ENCODE measurements at regions not wholly inside any gene's neighbourhood (a gene's known extent, or its start where the extent isn't known, plus 50 kb on each side); places are given as distances from the start of the nearest gene placed in this dataset.
"Not testable (repeated sequence)": the region's sequence is repeated elsewhere in the genome, so short reads cannot be mapped to it uniquely, and the experiment has no call there.

GRCh38 chr6:1230281-1230680 is 81.6 kb upstream of the FOXQ1 start:
- DNase-seq, result no peak

- no peak for DNase-seq
These were observed 82.1 kb upstream of the FOXQ1 start for GRCh38 chr6:1229808-1230207.

- DNase-seq, result no peak
These were observed 82.6 kb upstream of the FOXQ1 start for GRCh38 chr6:1229301-1229700.

GRCh38 chr6:1228754-1229191 is 83.1 kb upstream of the FOXQ1 start:
- no peak for DNase-seq

- no peak for DNase-seq
These were observed 83.8 kb upstream of the FOXQ1 start for GRCh38 chr6:1227935-1228753.

- DNase-seq, result no peak
These were observed 84.3 kb upstream of the FOXQ1 start for GRCh38 chr6:1227600-1227934.

- no peak for DNase-seq
These were observed 85.4 kb upstream of the FOXQ1 start for GRCh38 chr6:1226277-1227099.

GRCh38 chr6:1224514-1224913 is 87.4 kb upstream of the FOXQ1 start:
- DNase-seq, result no peak

- DNase-seq, result no peak
These were observed 88.9 kb upstream of the FOXQ1 start for GRCh38 chr6:1222728-1223595.

- DNase-seq, result peak in 1 of 2 experiments; percentile 37
These were observed 94.5 kb upstream of the FOXQ1 start for GRCh38 chr6:1217396-1217795.

- DNase-seq, result no peak
These were observed 95.4 kb upstream of the FOXQ1 start for GRCh38 chr6:1216488-1216974.

- no peak for DNase-seq
These were observed 95.9 kb upstream of the FOXQ1 start for GRCh38 chr6:1215884-1216487.

GRCh38 chr6:1215023-1215422 is 96.9 kb upstream of the FOXQ1 start:
- no peak for DNase-seq

- DNase-seq, result no peak
These were observed 99.0 kb upstream of the FOXQ1 start for GRCh38 chr6:1212919-1213318.

- not testable (repeated sequence) for DNase-seq
These were observed 99.8 kb upstream of the FOXQ1 start for GRCh38 chr6:1212138-1212537.

- DNase-seq, result not testable (repeated sequence)
These were observed 101.3 kb upstream of the FOXQ1 start for GRCh38 chr6:1210631-1211030.

GRCh38 chr6:1208876-1209275 is 103.0 kb upstream of the FOXQ1 start:
- DNase-seq, result no peak

- DNase-seq, result peak; percentile 14 to 68
These were observed 108.4 kb upstream of the FOXQ1 start for GRCh38 chr6:1203546-1203945.

- no peak for DNase-seq
These were observed 109.7 kb upstream of the FOXQ1 start for GRCh38 chr6:1202201-1202600.

GRCh38 chr6:1201547-1202200 is 110.2 kb upstream of the FOXQ1 start:
- no peak for DNase-seq

GRCh38 chr6:1200409-1201101 is 111.3 kb upstream of the FOXQ1 start:
- DNase-seq, result no peak

- DNase-seq, result no peak
These were observed 111.9 kb upstream of the FOXQ1 start for GRCh38 chr6:1200081-1200408.
